Mucosa of rectum (tissue), 2 donors: ENCODE measurements at regions not wholly inside any gene's neighbourhood (a gene's known extent, or its start where the extent isn't known, plus 50 kb on each side); places are given as distances from the start of the nearest gene placed in this dataset.
A peak's percentile ranks its signal among the peaks of the same experiment; 100 is the strongest.
"Not testable (repeated sequence)": the region's sequence is repeated elsewhere in the genome, so short reads cannot be mapped to it uniquely, and the experiment has no call there.

ENCODE experiments used
- H3K27ac ChIP-seq, 2 donors: one replicate each; pipeline ENCODE4 v1.7.0; 2013; ENCODE audit warnings: inconsistent platforms in 2 of 2, low read depth in 2 of 2, low read length in 2 of 2
- H3K27me3 ChIP-seq, 2 donors: one replicate each; pipeline ENCODE4 v1.7.0; 2013; ENCODE audit warnings: low read length in 2 of 2; ENCODE audit not compliant: control insufficient read depth in 2 of 2, insufficient read depth in 2 of 2
- H3K36me3 ChIP-seq, 2 donors: one replicate each; pipeline ENCODE4 v1.7.0; 2013; ENCODE audit warnings: low read length in 2 of 2; ENCODE audit not compliant: control insufficient read depth in 2 of 2, insufficient read depth in 2 of 2
- H3K4me1 ChIP-seq, 2 donors: one replicate each; pipeline ENCODE4 v1.7.0; 2013; ENCODE audit warnings: low read length in 2 of 2, mild to moderate bottlenecking in 1 of 2; ENCODE audit not compliant: control insufficient read depth in 2 of 2, insufficient read depth in 2 of 2
- H3K4me3 ChIP-seq, 2 donors: one replicate each; pipeline ENCODE4 v1.7.0; 2013; ENCODE audit warnings: low read length in 2 of 2
- H3K9ac ChIP-seq, 2 donors: one replicate each; pipeline ENCODE4 v1.7.0; 2013; ENCODE audit warnings: low read length in 2 of 2, low read depth in 1 of 2, mild to moderate bottlenecking in 1 of 2
- H3K9me3 ChIP-seq, 2 donors: one replicate each; pipeline ENCODE4 v1.7.0; 2013; ENCODE audit warnings: low read length in 2 of 2; ENCODE audit not compliant: control insufficient read depth in 2 of 2
- donor health status: healthy.
- donor health status: Normal muscosa, but diverticular disease.

GRCh38 chr6:113767985-113768384 is 89.2 kb upstream of the MARCKS start:
- H3K9ac ChIP-seq: no peak overlapping the region
- no peaks in the 10 kb centered on the region for H3K36me3 ChIP-seq
- H3K4me1 ChIP-seq: no peaks in the 10 kb centered on the region
- H3K27ac ChIP-seq: no peak overlapping the region
- H3K27me3 ChIP-seq: no peaks in the 10 kb centered on the region
- no peaks in the 10 kb centered on the region for H3K9me3 ChIP-seq
- no peak overlapping the region for H3K4me3 ChIP-seq

DNA sequence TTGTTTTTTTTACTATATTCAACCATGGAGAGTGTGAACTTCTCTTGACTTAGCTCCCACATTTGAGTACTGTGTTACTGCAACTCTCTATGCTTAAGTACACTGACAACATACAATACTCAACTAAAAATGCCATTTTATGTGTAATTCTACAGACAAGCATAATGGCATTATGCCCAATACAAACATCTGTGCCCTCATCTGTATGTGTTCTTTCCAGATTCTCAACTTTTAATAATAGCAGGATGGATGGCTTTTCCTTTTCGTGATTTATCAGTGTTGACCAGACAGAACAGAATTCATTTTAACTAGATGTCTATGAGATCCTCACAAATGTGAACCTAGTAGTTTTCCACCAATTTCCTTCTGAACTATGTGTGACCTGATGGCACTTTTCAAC is 84.2 kb upstream of the MARCKS start:
- Histone ChIP-seq H3K9me3 (no peaks in the 10 kb centered on the region), H3K9ac (no peak overlapping the region), H3K4me1 (no peaks in the 10 kb centered on the region), H3K27me3 (no peaks in the 10 kb centered on the region), H3K4me3 (no peak overlapping the region), H3K27ac (no peak overlapping the region), H3K36me3 (no peaks in the 10 kb centered on the region)

GRCh38 chr6:113774127-113774825 is 82.9 kb upstream of the MARCKS start:
- Histone ChIP-seq H3K27me3 (no peaks in the 10 kb centered on the region), H3K9me3 (no peaks in the 10 kb centered on the region), H3K9ac (no peak overlapping the region), H3K27ac (no peak overlapping the region), H3K4me1 (no peaks in the 10 kb centered on the region), H3K36me3 (no peaks in the 10 kb centered on the region), H3K4me3 (no peak overlapping the region)

DNA sequence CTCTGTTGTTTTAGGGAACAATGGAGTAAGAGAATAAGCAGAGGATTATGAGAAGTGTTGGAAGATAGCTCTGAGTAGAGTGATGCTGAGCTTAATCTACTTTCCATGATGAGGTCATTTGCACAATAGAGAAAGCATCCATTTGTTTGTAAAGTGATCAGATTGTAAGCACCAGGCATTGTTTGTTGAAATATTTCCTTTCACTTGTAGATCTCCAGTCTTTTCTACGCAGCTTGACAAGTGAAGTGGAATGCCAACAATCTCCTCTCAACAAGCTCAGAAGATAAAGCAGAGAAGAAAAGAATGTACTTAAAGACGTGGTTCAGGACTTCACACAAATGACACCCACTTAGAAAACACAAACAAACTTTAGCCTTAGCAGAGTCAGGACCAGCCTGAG is 80.1 kb upstream of the MARCKS start:
- Histone ChIP-seq H3K9me3 (no peaks in the 10 kb centered on the region), H3K9ac (no peak overlapping the region), H3K4me1 (no peaks in the 10 kb centered on the region)

DNA sequence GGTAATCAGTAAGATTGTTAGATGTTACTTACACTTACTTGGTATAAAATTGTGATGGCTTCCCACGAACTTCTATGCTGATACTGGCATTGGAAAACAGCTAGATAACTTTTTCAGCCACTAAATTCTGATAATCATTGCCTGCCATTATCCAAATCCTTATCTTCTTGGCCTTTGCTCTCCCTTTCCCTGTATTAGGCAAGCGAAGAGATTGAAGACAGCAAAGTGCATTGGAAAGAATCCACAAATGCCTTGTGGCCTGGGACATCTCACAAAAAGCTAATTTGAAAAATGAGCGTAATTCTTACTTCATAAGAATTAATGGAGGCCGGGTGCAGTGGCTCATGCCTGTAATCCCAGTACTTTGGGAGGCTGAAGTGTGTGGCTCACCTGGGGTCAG is 79.5 kb upstream of the MARCKS start:
- Histone ChIP-seq H3K36me3 (no peaks in the 10 kb centered on the region), H3K9ac (no peak overlapping the region), H3K4me3 (no peak overlapping the region), H3K27ac (no peak overlapping the region), H3K9me3 (no peaks in the 10 kb centered on the region), H3K27me3 (no peaks in the 10 kb centered on the region), H3K4me1 (no peaks in the 10 kb centered on the region)

More for the DNA sequence above, 80.1 kb upstream of the MARCKS start:
- Histone ChIP-seq H3K36me3 (no peaks in the 10 kb centered on the region), H3K27me3 (no peaks in the 10 kb centered on the region), H3K4me3 (no peak overlapping the region), H3K27ac (no peak overlapping the region)

GRCh38 chr6:113779656-113780055 is 77.5 kb upstream of the MARCKS start:
- Histone ChIP-seq H3K4me1 (no peaks in the 10 kb centered on the region), H3K4me3 (no peak overlapping the region), H3K27ac (no peak overlapping the region), H3K9ac (no peak overlapping the region), H3K36me3 (no peaks in the 10 kb centered on the region), H3K27me3 (no peaks in the 10 kb centered on the region), H3K9me3 (no peaks in the 10 kb centered on the region)

- H3K4me3 ChIP-seq: no peak overlapping the region
- no peaks in the 10 kb centered on the region for H3K27me3 ChIP-seq
- H3K9ac ChIP-seq: no peak overlapping the region
- H3K27ac ChIP-seq: no peak overlapping the region
- H3K4me1 ChIP-seq: no peaks in the 10 kb centered on the region
- H3K9me3 ChIP-seq: no peaks in the 10 kb centered on the region
- no peaks in the 10 kb centered on the region for H3K36me3 ChIP-seq
These were observed 74.5 kb upstream of the MARCKS start for GRCh38 chr6:113782636-113783035.

- Histone ChIP-seq H3K27ac (peak overlapping the region; percentile 60 to 78), H3K9ac (peak overlapping the region in 1 of 2 donors; percentile 26)
These were observed 71.0 kb upstream of the MARCKS start for GRCh38 chr6:113786168-113786567.

DNA sequence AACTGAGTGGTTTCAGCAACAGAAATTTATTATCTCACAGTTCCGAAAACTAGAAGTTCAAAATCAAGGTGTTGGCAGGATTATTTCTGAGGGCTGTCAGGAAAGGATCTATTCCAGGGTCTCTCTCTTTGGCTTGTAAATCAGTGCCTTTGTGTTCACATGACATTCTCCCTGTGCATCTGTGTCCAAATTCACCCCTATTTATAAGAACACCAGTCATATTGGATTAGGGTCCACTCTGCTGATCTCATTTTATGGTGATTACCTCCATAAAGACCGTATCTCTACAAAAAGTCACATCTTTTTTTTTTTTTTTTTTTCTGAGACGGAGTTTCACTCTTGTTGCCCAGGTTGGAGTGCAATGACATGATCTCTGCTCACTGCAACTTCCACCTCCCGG is 68.6 kb upstream of the MARCKS start:
- H3K27ac ChIP-seq: no peak overlapping the region
- H3K4me1 ChIP-seq: no peaks in the 10 kb centered on the region
- H3K36me3 ChIP-seq: no peaks in the 10 kb centered on the region
- no peak overlapping the region for H3K9ac ChIP-seq
- no peaks in the 10 kb centered on the region for H3K27me3 ChIP-seq
- H3K9me3 ChIP-seq: no peaks in the 10 kb centered on the region
- H3K4me3 ChIP-seq: no peak overlapping the region

More at GRCh38 chr6:113786168-113786567, 71.0 kb upstream of the MARCKS start:
- H3K4me1 ChIP-seq: no peaks in the 10 kb centered on the region
- no peaks in the 10 kb centered on the region for H3K27me3 ChIP-seq
- H3K9me3 ChIP-seq: no peaks in the 10 kb centered on the region
- H3K36me3 ChIP-seq: no peaks in the 10 kb centered on the region
- H3K4me3 ChIP-seq: peak overlapping the region in 1 of 2 donors; percentile 41

GRCh38 chr6:113791225-113791624 is 65.9 kb upstream of the MARCKS start:
- not testable (repeated sequence) for H3K4me3 ChIP-seq, H3K27me3 ChIP-seq, H3K36me3 ChIP-seq, H3K4me1 ChIP-seq, H3K27ac ChIP-seq, H3K9ac ChIP-seq, H3K9me3 ChIP-seq

DNA sequence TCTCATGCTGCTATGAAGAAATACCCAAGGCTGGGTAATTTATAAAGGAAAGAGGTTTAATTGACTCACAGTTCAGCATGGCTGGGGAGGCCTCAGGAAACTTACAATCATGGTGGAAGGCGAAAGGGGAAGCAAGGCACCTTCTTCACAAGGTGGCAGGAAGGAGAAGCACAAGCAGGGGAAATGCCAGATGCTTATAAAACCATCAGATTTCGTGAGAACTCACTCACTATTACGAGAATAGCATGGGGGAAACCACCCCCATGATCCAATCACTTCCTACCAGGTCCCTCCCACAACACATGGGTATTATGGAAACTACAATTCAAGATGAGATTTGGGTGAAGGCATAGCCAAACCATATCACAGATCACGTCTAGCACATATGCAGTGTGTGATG is 61.8 kb upstream of the MARCKS start:
- H3K9ac ChIP-seq, H3K4me1 ChIP-seq, H3K4me3 ChIP-seq, H3K9me3 ChIP-seq, H3K27me3 ChIP-seq, H3K27ac ChIP-seq, H3K36me3 ChIP-seq: not testable (repeated sequence)
